HEK293 (cell line): ENCODE measurements at regions not wholly inside any gene's neighbourhood (a gene's known extent, or its start where the extent isn't known, plus 50 kb on each side); places are given as distances from the start of the nearest gene placed in this dataset.

Source experiments
- CTCF ChIA-PET: fragments of 350-600 bp; formaldehyde crosslinking; extraction: SDS; loops from one replicate; lab custom pipeline; 2021; ENCODE audit warnings: antibody characterized with exemption; lab: Yijun Ruan, JAX
- POLR2A ChIA-PET: fragments of 300-600 bp; formaldehyde crosslinking; extraction: SDS; loops from one replicate; lab custom pipeline; 2020; ENCODE audit warnings: antibody characterized with exemption, inconsistent platforms; lab: Yijun Ruan, JAX
- H3K27ac ChIP-seq: fragments of 200-500 bp; sonication (Bioruptor generic); 2 replicates; pipeline ENCODE4 v1.5.1; 2014; ENCODE audit warnings: low read depth, low read length, control low read depth, inconsistent platforms; ENCODE audit errors: extremely low read depth
- H3K36me3 ChIP-seq, 2 experiments: fragments of 200-500 bp in 1 of 2; sonication (Bioruptor generic) in 1 of 2; 1 replicate in 1 of 2; 2 replicates in 1 of 2; pipeline ENCODE4 v1.5.1; 2014 to 2017; ENCODE audit warnings: inconsistent platforms in 2 of 2, low read length in 2 of 2; ENCODE audit not compliant: control insufficient read depth in 2 of 2, insufficient read depth in 1 of 2
- H3K4me1 ChIP-seq: fragments of 200-500 bp; sonication (Bioruptor generic); 2 replicates; pipeline ENCODE4 v1.5.1; 2014; ENCODE audit warnings: mild to moderate bottlenecking, low read length, inconsistent platforms; ENCODE audit not compliant: control insufficient read depth, insufficient read depth
- H3K4me3 ChIP-seq: 2 replicates; pipeline ENCODE4 v1.5.1; 2011; ENCODE audit warnings: low read depth, mild to moderate bottlenecking, control low read depth, low read length, moderate library complexity
- H3K9me3 ChIP-seq: fragments of 200-500 bp; sonication (Bioruptor generic); 2 replicates; pipeline ENCODE4 v1.5.1; 2014; ENCODE audit warnings: low read depth, low read length, inconsistent platforms; ENCODE audit not compliant: control insufficient read depth, insufficient read depth
- AEBP2 ChIP-seq: fragments of 450-650 bp; formaldehyde crosslinking; IDR thresholded peaks from 2 replicates; pipeline ENCODE4 v1.5.1; 2016; ENCODE audit warnings: missing biosample characterization, missing genetic modification characterization, borderline replicate concordance
- ATF2 ChIP-seq: fragments of 450-650 bp; formaldehyde crosslinking; IDR thresholded peaks from 2 replicates; pipeline ENCODE4 v1.5.1; 2016; ENCODE audit warnings: missing biosample characterization, missing genetic modification characterization, low read depth
- HIC1 ChIP-seq: fragments of 450-650 bp; formaldehyde crosslinking; IDR thresholded peaks from 2 replicates; pipeline ENCODE4 v1.5.1; 2016; ENCODE audit warnings: missing biosample characterization, missing genetic modification characterization
- KLF17 ChIP-seq: fragments of 450-650 bp; formaldehyde crosslinking; IDR thresholded peaks from 2 replicates; pipeline ENCODE4 v1.5.1; 2016; ENCODE audit warnings: missing biosample characterization, missing genetic modification characterization
- KLF8 ChIP-seq: fragments of 450-650 bp; formaldehyde crosslinking; IDR thresholded peaks from 2 replicates; pipeline ENCODE4 v1.5.1; 2016; ENCODE audit warnings: missing biosample characterization, missing genetic modification characterization
- PATZ1 ChIP-seq: fragments of 450-650 bp; formaldehyde crosslinking; IDR thresholded peaks from 2 replicates; pipeline ENCODE4 v1.5.1; 2016; ENCODE audit warnings: missing biosample characterization, missing genetic modification characterization
- SETDB1 ChIP-seq: IDR thresholded peaks from one replicate; pipeline ENCODE4 v1.6.1; 2017; ENCODE audit warnings: mild to moderate bottlenecking, low read length, moderate library complexity, mixed read lengths; ENCODE audit not compliant: insufficient read length
- ZBTB7A ChIP-seq: fragments of 450-650 bp; formaldehyde crosslinking; IDR thresholded peaks from 2 replicates; pipeline ENCODE4 v1.5.1; 2016; ENCODE audit warnings: low read depth, missing biosample characterization, missing genetic modification characterization
- ZFP37 ChIP-seq: fragments of 450-650 bp; formaldehyde crosslinking; IDR thresholded peaks from 2 replicates; pipeline ENCODE4 v1.5.1; 2016; ENCODE audit warnings: missing biosample characterization, missing genetic modification characterization
- ZNF112 ChIP-seq: fragments of 450-650 bp; formaldehyde crosslinking; IDR thresholded peaks from 2 replicates; pipeline ENCODE4 v1.5.0; 2017; ENCODE audit warnings: missing biosample characterization, missing genetic modification characterization
- ZNF114 ChIP-seq: fragments of 450-650 bp; formaldehyde crosslinking; IDR thresholded peaks from 2 replicates; pipeline ENCODE4 v1.5.0; 2017; ENCODE audit warnings: missing biosample characterization, missing genetic modification characterization
- ZNF155 ChIP-seq: fragments of 450-650 bp; formaldehyde crosslinking; IDR thresholded peaks from 2 replicates; pipeline ENCODE4 v1.5.1; 2016; ENCODE audit warnings: missing biosample characterization, missing genetic modification characterization
- ZNF157 ChIP-seq: fragments of 450-650 bp; formaldehyde crosslinking; IDR thresholded peaks from 2 replicates; pipeline ENCODE4 v1.5.1; 2016; ENCODE audit warnings: missing biosample characterization, missing genetic modification characterization
- ZNF2 ChIP-seq: fragments of 450-650 bp; formaldehyde crosslinking; IDR thresholded peaks from 2 replicates; pipeline ENCODE4 v1.5.1; 2016; ENCODE audit warnings: missing biosample characterization, missing genetic modification characterization
- ZNF214 ChIP-seq: fragments of 450-650 bp; formaldehyde crosslinking; IDR thresholded peaks from 2 replicates; pipeline ENCODE4 v1.5.1; 2017; ENCODE audit warnings: missing biosample characterization, mild to moderate bottlenecking, missing genetic modification characterization, borderline replicate concordance
- ZNF292 ChIP-seq: fragments of 450-650 bp; formaldehyde crosslinking; IDR thresholded peaks from 2 replicates; pipeline ENCODE4 v1.5.1; 2016; ENCODE audit warnings: low read depth, missing biosample characterization, missing genetic modification characterization, borderline replicate concordance
- ZNF354C ChIP-seq: fragments of 450-650 bp; formaldehyde crosslinking; IDR thresholded peaks from 2 replicates; pipeline ENCODE4 v1.5.1; 2016; ENCODE audit warnings: missing biosample characterization, missing genetic modification characterization, low read depth, borderline replicate concordance
- ZNF521 ChIP-seq: fragments of 450-650 bp; formaldehyde crosslinking; IDR thresholded peaks from 2 replicates; pipeline ENCODE4 v1.5.1; 2017; ENCODE audit warnings: missing biosample characterization, mild to moderate bottlenecking, missing genetic modification characterization
- ZNF530 ChIP-seq: fragments of 450-650 bp; formaldehyde crosslinking; IDR thresholded peaks from 2 replicates; pipeline ENCODE4 v1.5.1; 2016; ENCODE audit warnings: low read depth, missing biosample characterization, missing genetic modification characterization
- ZNF624 ChIP-seq: fragments of 450-650 bp; formaldehyde crosslinking; IDR thresholded peaks from 2 replicates; pipeline ENCODE4 v1.5.1; 2017; ENCODE audit warnings: missing biosample characterization, missing genetic modification characterization
- ZNF660 ChIP-seq: fragments of 450-650 bp; IDR thresholded peaks from 2 replicates; pipeline ENCODE4 v1.5.1; 2018; ENCODE audit warnings: missing biosample characterization, mild to moderate bottlenecking, missing genetic modification characterization
- ZNF747 ChIP-seq: fragments of 450-650 bp; formaldehyde crosslinking; IDR thresholded peaks from 2 replicates; pipeline ENCODE4 v1.5.1; 2016; ENCODE audit warnings: missing biosample characterization, missing genetic modification characterization
- ZNF785 ChIP-seq: fragments of 450-650 bp; formaldehyde crosslinking; IDR thresholded peaks from 2 replicates; pipeline ENCODE4 v1.5.1; 2016; ENCODE audit warnings: missing biosample characterization, missing genetic modification characterization
- ZNF830 ChIP-seq: fragments of 450-650 bp; IDR thresholded peaks from 2 replicates; pipeline ENCODE4 v1.5.0; 2018; ENCODE audit warnings: missing biosample characterization, missing genetic modification characterization, low read depth, mild to moderate bottlenecking, moderate library complexity
- ZSCAN5A ChIP-seq: fragments of 450-650 bp; formaldehyde crosslinking; IDR thresholded peaks from 2 replicates; pipeline ENCODE4 v1.5.1; 2016; ENCODE audit warnings: missing biosample characterization, missing genetic modification characterization

GRCh38 chr3:68088636-68089035 lies 434.2 kb upstream of the SUCLG2 start:
- no peaks in the 10 kb centered on the region for H3K4me1 ChIP-seq
- no peaks in the 10 kb centered on the region for H3K36me3 ChIP-seq
- ChIA-PET POLR2A (no interaction called here), CTCF (no interaction called here)
- H3K9me3 ChIP-seq = no peaks in the 10 kb centered on the region
- no peak overlapping the region for H3K4me3 ChIP-seq
- H3K27ac ChIP-seq = no peak overlapping the region
- TF ChIP-seq ZNF157 (no peak), HIC1 (no peak), AEBP2 (tag by site-specific recombination) (no peak), ZNF521 (tag by site-specific recombination) (no peak), ATF2 (tag by site-specific recombination) (no peak), ZNF112 (tag by site-specific recombination) (no peak), ZSCAN5A (tag by site-specific recombination) (no peak), ZNF114 (tag by site-specific recombination) (no peak), ZNF830 (tag by site-specific recombination) (no peak), ZFP37 (no peak), ZNF354C (tag by site-specific recombination) (no peak), PATZ1 (tag by site-specific recombination) (no peak), ZNF747 (no peak), KLF17 (tag by site-specific recombination) (no peak), ZNF660 (tag by site-specific recombination) (no peak)

- no peak overlapping the region for H3K27ac ChIP-seq
- ChIA-PET POLR2A (no interaction called here), CTCF (no interaction called here)
- no peaks in the 10 kb centered on the region for H3K9me3 ChIP-seq
- no peaks in the 10 kb centered on the region for H3K4me1 ChIP-seq
- H3K4me3 ChIP-seq = no peak overlapping the region
- no peaks in the 10 kb centered on the region for H3K36me3 ChIP-seq
- TF ChIP-seq ZNF785 (tag by site-specific recombination) = no peak
- no peak for TF ChIP-seq ZNF530
- no peak for TF ChIP-seq ZNF624 (tag by site-specific recombination)
- TF ChIP-seq ZBTB7A (tag by site-specific recombination) = no peak
- TF ChIP-seq KLF8 = no peak
- no peak for TF ChIP-seq ZNF2 (tag by site-specific recombination)
- no peak for TF ChIP-seq ZNF214
- no peak for TF ChIP-seq ZNF155 (tag by site-specific recombination)
- TF ChIP-seq SETDB1 = no peak
- no peak for TF ChIP-seq ZNF292
These were observed 433.8 kb upstream of the SUCLG2 start for GRCh38 chr3:68088216-68088615.
